GM21576 (cell line): ENCODE measurements at regions not wholly inside any gene's neighbourhood (a gene's known extent, or its start where the extent isn't known, plus 50 kb on each side); places are given as distances from the start of the nearest gene placed in this dataset.

ENCODE experiments used
- ATAC-seq: cut with Tn5 transposase; IDR thresholded peaks from one replicate; pipeline ENCODE4 v1.9.1; 2021; ENCODE audit warnings: mild to moderate bottlenecking, moderate library complexity; ENCODE audit not compliant: unreplicated experiment

DNA sequence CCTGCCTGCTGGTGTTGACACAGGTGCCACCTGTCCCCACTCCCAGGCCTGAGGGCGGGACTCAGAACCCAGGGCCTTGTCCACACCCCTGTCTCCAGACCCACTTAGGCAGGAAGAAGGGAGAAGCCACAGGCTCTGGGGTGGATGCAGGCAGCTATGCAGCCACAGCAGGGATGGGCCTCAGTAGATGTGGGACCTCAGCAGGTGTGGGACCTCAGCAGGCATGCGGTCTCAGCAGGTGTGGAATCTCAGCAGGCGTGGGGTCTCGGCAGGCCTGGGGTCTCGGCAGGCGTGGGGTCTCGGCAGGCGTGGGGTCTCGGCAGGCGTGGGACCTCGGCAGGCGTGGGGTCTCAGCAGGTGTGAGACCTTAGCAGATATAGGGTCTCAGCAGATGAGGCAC, 118.0 kb upstream of the PITRM1 start:
- no peak for ATAC-seq

DNA sequence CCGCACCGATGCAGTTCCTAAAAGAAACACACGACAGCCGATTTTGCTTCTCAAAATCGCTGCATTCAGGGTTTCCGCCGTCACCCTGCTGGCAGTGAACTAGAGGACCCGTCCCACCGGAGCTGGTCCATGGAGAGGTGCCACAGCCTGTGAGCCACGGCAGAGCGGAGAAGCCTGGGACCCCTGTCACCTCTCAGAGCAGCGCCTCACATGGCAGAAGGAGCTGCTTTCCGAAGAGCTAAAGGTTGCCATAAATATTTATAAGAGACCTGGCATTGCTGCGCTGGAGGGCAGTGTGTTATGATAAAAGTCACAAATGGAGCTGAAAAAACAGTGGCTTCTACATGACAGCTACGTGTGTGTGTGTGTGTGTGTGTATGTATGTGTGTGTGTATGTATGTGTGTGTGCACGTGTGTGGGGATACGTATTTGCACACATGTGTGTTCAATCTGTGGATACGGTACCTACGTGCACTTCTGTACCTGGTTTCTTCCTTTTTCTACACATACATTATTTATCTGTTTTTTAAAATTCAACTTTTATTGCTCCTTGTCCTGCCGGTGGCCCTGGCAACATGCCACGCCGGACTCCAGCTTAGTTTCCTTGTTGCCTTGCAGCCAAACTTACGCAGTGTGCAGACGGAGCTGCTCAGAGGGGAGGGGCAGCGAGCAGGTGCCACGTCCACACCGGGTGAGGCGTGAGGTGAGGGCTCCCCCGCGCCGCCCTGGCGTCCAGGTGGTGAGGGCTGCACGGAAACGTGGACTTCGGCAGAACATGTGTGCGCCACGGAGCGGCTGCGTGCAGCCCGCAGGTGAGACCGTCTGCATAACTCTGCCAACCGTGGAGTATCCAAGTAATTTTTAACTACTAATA, 115.2 kb upstream of the PITRM1 start:
- ATAC-seq: no peak

DNA sequence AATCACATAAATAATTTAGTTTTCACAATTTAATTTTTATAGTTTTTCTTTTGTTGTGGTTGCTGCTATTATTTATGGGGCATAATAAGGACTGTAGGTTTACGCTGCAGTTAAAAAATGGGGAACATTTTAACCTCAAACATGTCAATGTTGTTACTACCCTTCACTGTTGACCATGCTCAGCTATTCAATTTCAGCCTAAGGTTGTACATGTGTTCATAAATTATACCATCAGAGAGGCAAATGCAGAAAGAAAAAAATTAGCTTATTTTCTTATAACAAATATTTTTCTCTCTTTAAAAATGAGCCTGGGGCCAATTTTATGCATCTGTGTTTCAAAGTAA, 110.1 kb upstream of the PITRM1 start:
- no peak for ATAC-seq

DNA sequence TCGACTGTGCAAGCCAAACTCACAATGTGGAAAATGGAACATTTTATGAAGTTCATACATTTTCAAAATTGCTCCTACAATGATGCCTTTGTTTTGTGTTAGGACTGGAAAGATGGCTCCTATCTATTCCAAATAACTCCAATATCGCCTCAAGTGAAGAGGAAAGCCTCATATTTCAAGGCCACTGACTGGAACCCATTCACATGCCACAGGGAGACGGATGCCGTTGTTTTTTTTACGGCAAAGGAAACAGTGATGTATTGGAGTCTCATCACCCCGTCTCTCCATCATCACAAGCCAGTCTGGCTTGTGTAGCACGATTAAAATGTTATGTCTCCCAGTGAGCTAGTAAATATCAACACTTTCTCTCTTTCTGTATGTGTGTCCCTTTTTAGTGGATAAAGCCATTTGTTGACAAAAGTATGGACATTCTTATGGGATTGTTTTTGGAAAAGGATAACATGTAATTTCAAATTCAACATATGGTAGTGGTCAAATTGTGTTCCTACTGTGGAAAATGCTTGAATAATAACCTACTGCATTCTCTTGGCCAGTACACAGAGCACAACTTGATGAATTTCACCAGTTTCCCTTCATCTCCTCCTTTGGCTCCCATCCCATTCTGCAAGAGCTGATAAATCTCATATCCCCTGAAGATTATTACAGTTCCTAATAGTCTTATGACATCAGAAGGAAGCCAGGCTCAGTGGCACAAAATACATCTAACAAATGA, 109.5 kb upstream of the PITRM1 start:
- no peak for ATAC-seq

DNA sequence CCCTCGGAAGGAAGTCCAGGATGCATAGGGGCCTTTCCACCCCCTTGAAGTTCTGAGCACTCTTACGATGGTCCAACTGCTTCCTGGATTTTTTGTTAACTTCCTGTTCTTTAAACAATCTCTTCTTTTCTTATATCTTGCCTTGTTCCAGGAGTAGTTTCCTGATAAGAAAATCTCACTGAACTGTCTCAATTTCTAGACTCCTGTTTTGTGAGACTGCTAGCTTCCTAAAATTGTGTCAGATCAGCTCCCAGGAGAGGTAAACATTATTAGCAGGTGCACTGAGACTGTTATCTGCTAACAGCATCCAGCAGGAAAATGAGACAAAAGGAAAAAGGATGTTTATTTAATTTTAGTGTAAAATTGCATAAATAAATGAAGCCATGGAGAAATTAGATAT, 106.2 kb upstream of the PITRM1 start:
- no peak for ATAC-seq

DNA sequence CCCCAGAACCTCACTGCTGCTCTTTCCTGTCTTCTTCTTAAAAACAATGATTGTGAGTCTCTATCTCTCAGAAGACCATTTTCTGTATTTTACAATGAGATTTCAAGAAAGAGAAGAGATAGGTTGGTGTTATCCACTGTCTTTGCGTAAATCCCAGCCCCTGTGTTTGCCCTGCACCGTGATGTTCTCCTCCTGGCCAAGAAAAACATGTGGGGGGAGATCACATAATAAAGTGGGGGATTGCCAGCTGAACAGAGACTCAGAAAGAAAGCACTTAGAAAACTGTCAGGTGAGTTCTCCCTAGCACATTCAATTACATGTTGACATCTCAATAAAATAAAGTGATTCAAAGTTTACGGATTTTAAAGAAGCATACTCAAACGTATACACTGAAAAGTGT, 105.0 kb upstream of the PITRM1 start:
- no peak for ATAC-seq

DNA sequence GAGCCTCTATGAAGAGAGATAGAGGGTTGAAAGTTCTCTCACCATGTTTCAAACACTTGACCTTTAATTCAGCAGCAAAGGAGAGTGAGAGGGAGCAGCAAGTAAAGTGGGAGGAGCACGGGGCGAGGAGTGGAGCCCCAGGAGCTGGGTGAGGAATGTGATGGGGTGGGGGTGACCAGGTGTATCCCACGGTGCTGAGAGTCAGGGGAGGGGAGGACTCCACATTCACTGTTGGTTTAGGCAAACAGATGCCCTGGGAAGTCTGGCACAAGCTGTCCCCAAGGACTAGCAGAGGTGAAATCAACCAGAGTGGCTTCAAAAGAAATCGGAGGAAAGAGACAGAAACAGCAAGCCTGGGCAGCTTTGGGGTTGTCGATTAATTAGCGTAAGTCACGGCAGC, 101.8 kb upstream of the PITRM1 start:
- no peak for ATAC-seq

DNA sequence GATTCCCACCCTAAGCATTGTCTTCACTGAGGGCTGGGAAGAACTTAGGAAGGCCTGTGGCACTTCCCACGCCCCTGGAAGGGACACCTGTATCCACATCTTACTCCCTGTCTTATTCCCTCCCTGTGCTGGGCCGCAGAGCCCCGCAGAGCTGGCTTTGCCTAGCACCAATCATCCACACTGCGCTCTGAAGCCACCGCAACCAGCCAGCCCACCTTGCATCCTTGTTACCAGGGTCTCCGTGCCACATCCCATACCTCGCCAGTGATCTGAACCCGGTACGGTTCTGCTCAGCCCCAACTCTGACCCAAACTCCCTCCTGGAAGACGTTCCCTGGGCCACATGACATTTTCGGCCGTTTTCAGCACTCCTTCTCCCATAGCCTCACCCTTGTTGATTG, 101.4 kb upstream of the PITRM1 start:
- ATAC-seq: no peak

DNA sequence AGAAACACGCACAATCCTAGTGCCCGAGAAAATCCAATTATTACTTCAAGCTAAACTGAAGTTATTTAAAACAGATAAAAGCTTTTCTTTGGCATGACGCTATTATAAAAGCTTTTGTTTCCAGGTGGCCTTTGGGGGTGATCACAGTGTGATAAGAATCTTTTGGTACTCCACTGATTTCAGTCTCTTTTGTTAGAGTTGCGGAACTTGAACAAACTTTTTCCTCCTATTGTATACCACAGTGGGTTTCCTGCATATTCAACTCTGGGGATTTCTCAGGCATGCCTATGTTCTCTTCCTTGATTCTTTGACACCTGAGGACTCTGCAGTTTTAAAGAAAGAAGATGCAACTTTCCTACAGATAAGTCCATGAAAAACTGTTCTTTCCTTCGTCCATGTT, 99.7 kb upstream of the PITRM1 start:
- ATAC-seq: no peak

DNA sequence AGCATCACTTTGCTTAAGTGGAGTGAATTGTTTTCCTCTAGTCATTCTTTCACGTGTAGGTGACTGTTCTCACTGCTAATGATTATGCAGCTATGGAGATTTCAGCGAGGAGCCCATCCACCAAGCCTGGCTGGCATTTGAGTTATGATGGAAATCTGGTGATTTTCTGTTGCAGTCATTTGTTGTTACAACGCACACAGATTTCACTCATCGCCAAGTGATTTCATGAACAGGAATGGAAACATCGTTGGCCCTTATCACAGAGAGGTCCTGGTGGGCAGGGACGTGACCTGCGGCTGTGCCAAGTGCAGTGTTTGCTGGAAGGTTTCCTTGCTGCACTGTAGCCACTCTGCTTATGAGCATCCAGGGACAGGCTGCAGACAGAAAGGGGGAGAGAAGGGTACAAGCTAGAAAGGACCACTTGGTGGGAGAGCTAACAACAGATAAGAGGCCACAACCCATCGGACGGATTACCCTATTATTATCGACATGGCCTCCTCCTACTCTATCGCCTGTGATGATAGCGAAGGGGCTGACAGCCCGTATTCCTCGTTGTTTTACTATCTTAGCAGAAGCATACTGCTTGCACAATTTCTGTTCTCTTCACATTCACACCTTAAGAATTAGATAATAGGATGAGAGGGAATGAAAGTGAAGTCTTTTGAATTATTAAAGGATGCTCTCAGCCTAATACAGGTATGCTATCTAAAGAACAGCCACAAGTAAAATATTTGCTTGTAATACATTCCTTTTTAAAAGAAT, 99.0 kb upstream of the PITRM1 start:
- no peak for ATAC-seq

DNA sequence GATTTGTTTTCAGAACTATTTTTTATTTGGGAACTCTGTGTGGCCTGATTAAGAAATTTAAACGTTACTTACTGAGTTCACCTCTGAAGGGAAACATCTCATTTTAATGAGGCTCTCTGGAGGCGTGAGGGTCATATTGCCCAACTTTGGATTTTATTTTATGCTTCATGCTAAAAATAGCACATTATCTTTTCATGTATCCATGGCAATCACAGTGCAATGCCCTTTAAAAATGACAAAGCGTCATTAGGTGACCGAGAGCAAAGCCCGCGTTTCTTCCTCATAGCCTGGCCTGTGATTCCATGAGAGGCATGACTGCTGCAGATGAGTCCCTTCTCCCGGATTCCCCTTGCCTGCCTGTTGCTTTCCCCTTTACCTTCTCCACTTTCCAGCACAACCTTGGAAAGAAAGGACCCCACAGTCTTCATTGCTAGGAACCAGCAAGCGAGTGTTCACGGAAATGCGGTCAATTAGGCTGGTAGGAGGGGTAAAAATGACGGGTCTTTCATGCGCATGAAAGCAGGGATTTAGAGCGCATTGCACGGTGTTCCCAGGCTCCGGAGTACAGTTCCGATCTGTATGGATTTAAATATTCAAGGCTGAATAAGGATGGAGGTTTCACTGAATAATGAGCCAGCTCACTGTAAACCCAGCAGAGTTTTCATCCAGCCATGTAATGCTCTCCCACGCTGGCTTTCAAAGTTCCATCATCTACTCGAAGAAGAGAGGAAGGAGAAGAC, 98.2 kb upstream of the PITRM1 start:
- ATAC-seq: no peak

DNA sequence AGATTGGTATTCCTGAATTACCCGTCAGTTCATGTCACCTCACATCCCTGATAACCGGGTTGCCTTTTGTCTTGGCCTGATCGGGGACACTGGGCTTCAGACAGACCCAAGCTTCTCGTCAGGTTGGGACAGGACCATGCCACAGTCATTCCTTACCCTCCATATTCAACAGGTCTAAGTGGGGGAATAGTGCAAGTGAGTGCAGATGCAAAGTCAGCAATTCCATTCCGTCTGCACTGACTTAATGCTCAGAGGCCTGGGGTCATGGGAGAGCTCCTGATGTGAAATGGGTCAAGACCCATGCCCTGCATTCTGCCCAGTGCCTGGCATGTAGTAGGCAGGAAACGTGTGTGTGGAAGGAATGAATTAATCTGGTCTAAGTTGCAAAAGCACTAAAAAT, 95.4 kb upstream of the PITRM1 start:
- no peak for ATAC-seq

DNA sequence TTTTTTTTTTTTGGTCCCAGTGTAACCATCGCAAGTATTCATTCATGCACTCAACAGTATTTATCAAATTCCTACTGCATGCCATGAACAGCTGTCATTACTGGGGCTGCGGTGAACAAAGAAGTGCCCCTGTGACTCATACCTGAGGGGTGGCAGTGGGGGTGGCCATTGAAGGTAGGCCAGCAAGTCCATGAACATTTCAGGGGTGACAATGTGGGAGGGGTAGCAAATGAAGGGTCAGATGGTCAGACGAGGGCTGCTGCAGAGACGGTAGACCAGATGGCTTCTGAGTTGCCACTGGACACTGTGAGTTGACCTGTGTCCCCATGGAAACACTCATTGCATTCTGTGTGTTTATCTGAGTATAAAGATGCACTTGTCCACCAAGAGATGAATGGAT, 92.5 kb upstream of the PITRM1 start:
- no peak for ATAC-seq

DNA sequence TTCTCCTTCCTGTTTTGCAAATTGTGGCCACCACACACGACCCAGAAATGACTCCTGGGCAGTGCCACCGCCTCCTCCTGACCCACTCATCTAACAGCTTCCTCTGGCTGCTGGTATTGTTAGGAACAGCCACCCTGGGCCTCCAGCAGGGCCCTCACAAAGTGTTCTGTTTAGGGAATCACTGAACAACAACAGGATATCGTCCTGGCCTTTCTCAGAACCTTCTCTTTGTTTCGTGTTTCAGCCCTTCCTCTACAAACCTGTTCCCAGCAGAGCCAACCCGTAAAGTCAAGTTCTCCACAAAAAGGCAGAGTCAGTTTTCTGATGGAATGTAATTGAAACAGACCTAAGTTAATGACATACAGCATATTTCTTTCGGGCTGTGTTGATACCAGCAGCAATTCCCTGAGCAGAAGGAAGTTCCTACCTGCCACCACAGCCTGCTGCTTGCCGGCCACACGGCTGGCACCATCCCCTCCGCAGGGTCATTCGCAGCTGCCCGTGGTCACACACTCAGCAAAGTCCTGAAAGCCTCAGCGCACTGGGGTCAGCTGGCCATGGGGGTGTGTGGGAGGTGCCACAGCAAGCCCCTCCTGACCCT, 91.7 kb upstream of the PITRM1 start:
- ATAC-seq: no peak

DNA sequence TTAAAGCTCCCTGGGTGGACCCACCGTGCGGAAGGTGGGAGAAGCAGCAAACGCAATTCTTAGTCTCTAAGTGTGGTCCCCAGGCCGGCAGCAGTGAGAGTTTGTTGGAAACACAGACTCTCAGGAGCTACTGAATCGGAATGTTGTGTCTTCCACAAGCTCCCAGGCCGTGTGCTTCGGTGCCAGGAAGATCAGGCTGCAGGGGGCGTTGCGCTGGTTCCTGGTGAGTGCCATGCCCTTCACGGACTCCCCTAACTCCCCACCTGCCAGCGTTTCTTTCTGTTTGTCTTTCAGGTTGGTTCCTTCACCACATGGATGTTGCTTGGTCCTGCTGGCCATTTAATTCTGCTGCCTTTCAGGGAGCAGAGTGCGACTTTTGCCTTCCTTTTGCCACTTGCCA, 91.2 kb upstream of the PITRM1 start:
- ATAC-seq: no peak

DNA sequence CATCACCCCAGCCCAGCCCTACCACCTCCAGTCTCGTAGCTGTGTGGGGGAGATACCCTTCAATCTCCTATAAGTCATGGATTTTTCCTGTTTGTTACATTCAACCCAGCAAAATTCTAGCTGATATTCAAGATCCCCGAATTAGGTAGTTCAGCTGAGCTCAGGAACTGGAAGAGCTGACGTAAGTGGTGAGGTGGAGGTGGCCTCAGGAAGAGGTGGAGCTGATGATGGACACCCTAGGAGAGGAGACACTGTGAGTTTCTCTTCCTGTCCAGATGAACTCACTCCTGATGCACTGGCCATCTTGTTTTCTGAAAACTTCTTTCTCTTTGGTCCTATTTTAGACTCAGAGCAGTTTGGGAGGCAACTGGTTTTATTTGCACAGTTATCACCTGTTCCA, 90.5 kb upstream of the PITRM1 start:
- ATAC-seq: no peak

DNA sequence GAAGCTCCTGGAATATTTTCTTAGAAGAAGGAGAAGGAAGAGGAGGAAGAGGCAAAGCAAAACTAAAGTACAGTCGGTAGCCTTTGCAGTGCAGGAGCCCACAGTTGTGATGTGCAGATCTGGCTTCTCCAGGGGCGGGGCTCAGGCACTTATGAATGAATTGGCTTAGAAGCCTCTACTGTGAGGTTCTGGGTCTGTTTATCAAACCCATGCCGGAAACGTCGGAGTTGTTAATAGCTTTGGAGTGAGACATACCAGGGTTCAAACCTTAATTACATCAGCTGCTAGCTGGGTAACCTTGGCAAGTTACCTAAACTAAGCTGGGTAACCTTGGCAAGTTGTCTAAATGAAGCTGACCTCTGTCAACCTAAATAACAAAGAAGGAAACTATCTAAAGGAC, 89.3 kb upstream of the PITRM1 start:
- ATAC-seq: no peak

DNA sequence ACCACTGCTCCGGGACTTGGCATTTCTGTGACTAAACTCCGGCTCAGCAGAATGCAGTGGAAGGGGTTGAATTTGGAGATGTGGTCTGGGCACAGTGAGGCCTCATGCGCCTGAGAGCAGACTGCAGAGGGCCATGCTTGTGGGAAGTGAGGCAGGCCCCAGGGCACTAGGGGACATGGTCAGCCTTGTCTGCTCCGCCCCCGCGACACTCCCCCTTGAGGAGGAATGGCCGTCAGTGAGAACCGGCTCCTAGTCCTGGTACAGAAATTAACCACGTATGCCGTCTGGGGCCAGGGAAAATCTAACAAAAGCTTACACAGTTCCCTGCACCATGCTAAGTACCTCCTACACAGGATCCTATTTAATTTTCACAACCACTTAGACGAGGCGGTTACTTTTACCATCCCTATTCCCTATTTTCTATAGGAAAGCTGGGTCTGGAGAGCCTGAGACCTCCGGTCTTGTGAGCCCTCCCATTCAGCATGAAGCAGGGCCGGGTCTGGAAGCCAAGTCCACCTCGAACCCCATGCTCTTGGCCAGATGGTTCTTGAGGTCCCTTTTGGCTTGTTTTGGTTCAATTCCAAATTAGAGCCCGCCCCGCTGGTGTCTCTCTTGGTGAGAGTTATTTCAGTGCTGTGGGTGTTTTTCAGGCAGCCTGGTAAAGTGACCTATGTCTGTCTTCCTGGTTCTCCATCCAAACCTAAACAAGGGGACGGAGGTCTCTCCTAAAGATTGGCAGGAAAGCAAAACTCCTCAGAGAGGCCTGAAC, 87.7 kb upstream of the PITRM1 start:
- no peak for ATAC-seq

DNA sequence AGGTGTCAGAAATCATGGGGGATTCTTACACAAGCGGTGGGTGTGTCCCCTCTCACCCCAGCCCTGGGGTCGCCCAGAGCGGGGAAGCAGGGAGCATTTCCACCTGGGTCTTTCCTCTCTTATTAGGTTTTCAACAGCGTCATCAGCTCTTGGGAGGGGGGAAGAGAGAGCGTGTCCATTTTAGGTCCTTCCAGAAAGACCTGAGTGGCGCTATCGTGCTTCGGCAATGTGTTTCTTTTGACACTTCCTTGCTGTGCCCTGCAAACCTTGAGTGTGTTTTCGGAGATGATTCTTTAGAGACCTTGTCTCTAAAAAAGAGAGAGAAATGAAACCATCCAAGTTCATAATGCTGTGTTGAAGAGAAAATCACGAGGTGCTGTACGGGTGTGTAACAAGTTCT, 86.9 kb upstream of the PITRM1 start:
- ATAC-seq: no peak

DNA sequence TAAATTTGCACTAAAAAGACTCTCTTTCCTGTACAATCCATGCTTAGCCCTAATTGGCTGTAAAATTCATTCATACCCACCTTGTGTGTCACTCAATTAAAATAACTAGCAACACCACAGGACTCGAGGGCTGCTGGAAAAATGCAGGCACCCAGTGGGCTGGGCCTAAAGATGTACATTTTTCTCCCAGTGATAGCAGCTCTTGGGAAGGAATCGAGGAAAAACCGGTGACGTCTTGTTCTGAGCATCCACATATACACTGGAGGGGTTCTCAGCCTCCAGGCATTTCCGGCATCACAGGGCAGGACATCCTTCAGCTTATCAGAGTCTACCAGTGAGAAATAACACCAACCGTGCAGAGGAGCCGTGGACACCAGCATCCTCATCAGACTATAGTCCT, 85.8 kb upstream of the PITRM1 start:
- no peak for ATAC-seq
